ENCODE measurements at regions not wholly inside any gene's neighbourhood (a gene's known extent, or its start where the extent isn't known, plus 50 kb on each side); places are given as distances from the start of the nearest gene placed in this dataset.
"Not testable (repeated sequence)": the region's sequence is repeated elsewhere in the genome, so short reads cannot be mapped to it uniquely, and the experiment has no call there.

DNA sequence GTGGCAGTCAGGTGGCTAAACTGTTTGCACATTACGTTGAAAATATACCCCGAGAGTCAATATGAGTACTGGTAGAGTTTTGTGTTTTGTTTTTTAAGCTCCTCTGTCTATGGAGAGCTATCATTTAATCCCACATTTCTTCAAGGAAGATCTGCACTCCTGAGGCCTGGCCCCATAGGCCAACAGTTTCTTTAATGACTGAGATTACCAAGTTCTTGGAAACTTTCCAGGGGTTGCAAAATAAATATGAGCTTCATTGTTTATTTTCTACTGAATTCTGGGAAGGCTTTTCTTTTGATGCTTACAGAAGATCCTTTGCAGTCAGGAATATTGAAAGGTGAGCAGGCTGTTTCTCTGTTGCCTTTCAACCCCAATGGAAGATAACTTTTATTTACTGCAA lies 452.0 kb downstream of the JRKL start:
- TF ChIP-seq, protein P1, sequence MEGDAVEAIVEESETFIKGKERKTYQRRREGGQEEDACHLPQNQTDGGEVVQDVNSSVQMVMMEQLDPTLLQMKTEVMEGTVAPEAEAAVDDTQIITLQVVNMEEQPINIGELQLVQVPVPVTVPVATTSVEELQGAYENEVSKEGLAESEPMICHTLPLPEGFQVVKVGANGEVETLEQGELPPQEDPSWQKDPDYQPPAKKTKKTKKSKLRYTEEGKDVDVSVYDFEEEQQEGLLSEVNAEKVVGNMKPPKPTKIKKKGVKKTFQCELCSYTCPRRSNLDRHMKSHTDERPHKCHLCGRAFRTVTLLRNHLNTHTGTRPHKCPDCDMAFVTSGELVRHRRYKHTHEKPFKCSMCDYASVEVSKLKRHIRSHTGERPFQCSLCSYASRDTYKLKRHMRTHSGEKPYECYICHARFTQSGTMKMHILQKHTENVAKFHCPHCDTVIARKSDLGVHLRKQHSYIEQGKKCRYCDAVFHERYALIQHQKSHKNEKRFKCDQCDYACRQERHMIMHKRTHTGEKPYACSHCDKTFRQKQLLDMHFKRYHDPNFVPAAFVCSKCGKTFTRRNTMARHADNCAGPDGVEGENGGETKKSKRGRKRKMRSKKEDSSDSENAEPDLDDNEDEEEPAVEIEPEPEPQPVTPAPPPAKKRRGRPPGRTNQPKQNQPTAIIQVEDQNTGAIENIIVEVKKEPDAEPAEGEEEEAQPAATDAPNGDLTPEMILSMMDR (IDR thresholded peaks at IDR 0.05; ENCODE audit: insufficient read depth, low read length, missing control alignments) = no peak
- ChIA-PET CTCF (no interaction called here), POLR2A (no interaction called here)
- no peak for DNase-seq (ENCODE audit: low read depth, low spot score)
- H3K4me3 ChIP-seq (ENCODE audit: low read depth, low read length) = no peak overlapping the region

DNA sequence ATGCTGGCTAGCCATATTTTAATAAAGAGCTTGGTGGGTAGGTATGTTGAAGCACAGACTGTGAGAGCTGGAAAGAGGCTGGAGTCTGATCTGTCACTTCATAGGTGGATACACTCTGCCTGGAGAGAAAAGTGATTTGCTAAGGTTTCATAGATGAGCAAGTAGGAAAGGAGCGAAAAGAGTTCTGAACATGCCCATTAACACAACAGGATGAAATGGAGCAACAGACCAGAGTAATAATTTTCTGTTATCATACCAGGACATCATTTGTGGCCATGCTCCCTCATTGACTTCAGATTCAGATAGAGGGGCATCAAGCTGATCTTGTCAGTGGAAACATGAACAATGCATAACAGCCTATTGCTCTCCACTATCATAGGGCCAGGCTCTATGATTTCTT lies 452.9 kb downstream of the JRKL start:
- CTCF ChIA-PET = no interaction called here
- H3K4me3 ChIP-seq (ENCODE audit: low read depth, low read length) = no peak overlapping the region
- no peak for DNase-seq (ENCODE audit: low read depth, low spot score)
- POLR2A ChIA-PET = no interaction called here
- TF ChIP-seq, protein P1 (IDR thresholded peaks at IDR 0.05; ENCODE audit: insufficient read depth, low read length, missing control alignments) = no peak

DNA sequence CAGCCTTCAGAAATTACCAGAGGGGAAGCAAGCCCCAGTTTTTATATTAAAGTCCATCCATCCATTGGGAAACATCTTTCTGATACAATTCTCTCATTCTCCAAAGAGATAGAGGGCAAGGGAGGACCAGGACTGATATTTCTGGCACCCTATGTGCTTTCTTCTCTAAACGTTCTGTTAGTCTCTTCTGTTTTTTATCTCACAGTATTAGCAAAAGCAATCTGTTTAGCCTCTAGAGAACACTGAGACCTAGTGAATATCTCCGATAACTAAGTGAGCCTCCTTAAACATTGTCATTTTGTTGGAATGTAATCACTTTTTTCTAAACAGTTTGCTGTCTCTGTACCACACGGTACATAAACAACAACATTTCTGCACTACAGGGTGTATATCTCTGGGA lies 464.6 kb downstream of the JRKL start:
- no peak overlapping the region for H3K4me3 ChIP-seq (ENCODE audit: low read depth, low read length)
- TF ChIP-seq, protein P1 (IDR thresholded peaks at IDR 0.05; ENCODE audit: insufficient read depth, low read length, missing control alignments) = no peak
- ChIA-PET CTCF (no interaction called here), POLR2A (no interaction called here)
- DNase-seq (ENCODE audit: low read depth, low spot score) = no peak

DNA sequence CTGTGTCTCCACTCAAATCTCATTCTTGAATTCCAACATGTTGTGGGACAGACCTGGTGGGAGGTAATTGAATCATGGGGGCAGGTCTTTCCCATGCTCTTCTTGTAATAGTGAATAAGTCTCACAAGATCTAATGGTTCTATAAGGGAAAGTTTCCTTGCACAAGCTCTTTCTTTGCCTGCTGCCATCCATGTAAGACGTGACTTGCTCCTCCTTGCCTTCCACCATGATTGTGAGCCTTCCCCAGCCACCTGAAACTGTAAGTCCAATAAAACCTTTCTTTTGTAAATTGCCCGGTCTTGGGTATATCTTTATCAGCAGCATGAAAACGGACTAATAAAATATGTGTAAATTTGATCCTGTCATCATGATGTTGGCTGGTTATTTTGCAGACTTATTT lies 471.9 kb downstream of the JRKL start:
- DNase-seq (ENCODE audit: low read depth, low spot score); POLR2A ChIA-PET; CTCF ChIA-PET; H3K4me3 ChIP-seq (ENCODE audit: low read depth, low read length): not testable (repeated sequence)

DNA sequence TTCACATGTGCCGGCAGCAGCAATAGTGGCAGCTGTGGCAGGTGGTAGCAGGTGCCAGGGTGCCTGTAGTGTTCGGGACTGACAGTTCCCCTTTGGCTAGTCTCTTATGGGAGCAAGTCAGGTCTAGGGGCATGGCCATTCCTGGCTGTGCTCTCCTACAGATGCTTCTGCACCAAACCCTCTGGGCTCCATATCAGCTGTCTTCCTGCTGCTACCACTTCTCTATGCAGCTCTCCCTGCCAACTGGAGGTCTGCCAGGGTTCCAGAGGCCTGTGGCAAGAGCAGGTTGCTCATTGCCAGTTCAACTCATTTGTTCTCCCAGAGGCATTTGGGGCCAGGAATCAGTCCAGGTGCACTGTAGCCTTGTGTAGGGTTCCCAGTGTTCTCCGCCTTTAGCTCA lies 473.7 kb downstream of the JRKL start:
- DNase-seq (ENCODE audit: low read depth, low spot score) = no peak

DNA sequence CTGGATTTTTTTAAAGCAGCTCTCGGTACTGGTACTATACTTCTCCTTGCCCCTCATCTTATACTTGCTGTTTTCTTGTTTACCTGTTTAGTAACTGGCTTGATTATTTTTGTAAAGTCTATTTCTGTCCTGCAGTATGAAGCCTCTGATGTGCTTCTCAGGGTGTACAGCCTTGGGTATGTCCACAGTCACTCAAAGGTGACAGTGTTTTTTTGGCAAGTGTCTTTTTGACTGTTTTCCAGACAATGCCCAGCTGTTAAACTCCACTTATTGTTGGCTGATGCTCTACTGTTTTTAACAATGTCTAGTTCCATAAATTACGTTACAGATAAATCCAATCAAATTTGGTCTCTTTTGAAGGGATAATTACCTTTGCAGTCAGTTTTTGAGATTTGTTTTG lies 475.2 kb downstream of the JRKL start:
- CTCF ChIA-PET = no interaction called here
- DNase-seq (ENCODE audit: low read depth, low spot score) = no peak
- TF ChIP-seq, protein P1 (IDR thresholded peaks at IDR 0.05; ENCODE audit: insufficient read depth, low read length, missing control alignments) = no peak
- H3K4me3 ChIP-seq (ENCODE audit: low read depth, low read length) = no peak overlapping the region
- POLR2A ChIA-PET = no interaction called here

More for the DNA sequence above, 473.7 kb downstream of the JRKL start:
- TF ChIP-seq, protein P1 (IDR thresholded peaks at IDR 0.05; ENCODE audit: insufficient read depth, low read length, missing control alignments) = no peak
- no peak overlapping the region for H3K4me3 ChIP-seq (ENCODE audit: low read depth, low read length)
- CTCF ChIA-PET = no interaction called here
- POLR2A ChIA-PET = no interaction called here

DNA sequence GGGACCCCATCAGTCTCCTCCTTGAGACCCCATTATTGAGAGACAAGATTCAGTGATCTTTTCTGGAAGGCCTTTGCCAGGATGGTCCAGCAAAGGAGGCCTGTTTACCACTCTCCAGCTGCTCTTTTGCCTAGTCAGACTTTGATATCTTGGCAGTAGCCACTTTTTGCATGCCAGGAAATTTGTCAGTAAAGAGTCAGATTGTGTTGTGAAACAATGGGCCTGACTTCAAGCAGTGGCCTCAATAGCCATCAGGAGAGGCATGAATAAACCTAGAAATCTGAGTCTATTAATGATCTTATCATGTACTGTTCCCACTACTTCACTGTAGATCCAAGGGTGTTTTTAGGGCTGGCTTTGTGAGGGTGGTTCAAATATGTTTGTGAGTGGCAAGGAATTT lies 479.4 kb downstream of the JRKL start:
- no peak overlapping the region for H3K4me3 ChIP-seq (ENCODE audit: low read depth, low read length)
- ChIA-PET CTCF (no interaction called here), POLR2A (no interaction called here)
- no peak for DNase-seq (ENCODE audit: low read depth, low spot score)
- TF ChIP-seq, protein P1 (IDR thresholded peaks at IDR 0.05; ENCODE audit: insufficient read depth, low read length, missing control alignments) = no peak
